NCI-H82 (cell line): ENCODE measurements at regions not wholly inside any gene's neighbourhood (a gene's known extent, or its start where the extent isn't known, plus 50 kb on each side); places are given as distances from the start of the nearest gene placed in this dataset.
A peak's percentile ranks its signal among the peaks of the same experiment; 100 is the strongest.

Experiments
- DNase-seq: peaks from one replicate; lab custom pipeline; 2025; lab: John Stamatoyannopoulos, UW

DNA sequence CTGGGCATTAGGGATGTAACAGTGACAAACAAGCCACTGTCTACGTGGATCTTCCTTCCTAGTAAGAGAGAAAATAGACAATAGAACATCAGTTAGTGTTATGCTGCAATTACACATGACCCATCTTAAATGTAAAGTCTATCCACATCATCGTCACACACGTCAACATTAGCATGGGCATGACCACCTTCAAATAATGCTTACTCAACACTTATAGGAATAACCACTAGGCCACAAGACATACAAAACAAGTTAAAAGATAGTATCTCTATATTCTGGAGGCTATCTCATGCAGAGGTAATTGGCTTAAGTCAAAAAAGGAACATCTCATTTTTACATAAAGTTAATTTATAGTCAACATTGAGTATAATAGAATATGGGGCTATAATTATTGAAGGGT lies 156.5 kb downstream of the MOXD1 start:
- DNase-seq: no peak

DNA sequence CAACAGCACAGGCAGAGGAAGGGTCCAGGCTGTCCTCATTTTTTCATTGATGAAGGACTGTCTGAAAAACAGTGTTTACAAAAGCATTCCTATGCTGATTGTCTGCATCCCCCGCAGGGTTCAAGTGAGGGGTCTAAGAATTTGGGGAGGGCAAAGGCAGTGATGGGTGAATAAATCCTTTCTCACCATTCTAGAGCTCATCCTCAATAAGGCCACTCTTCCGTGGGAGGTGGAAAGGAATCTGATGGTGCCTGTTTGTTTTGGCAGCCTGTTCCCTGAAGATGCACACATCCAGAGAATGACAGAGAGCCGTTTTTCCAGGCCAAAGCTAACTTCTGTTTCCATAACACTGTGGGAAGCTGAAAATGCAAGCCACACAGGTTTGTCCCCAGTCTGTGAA lies 164.5 kb downstream of the MOXD1 start:
- DNase-seq: no peak

DNA sequence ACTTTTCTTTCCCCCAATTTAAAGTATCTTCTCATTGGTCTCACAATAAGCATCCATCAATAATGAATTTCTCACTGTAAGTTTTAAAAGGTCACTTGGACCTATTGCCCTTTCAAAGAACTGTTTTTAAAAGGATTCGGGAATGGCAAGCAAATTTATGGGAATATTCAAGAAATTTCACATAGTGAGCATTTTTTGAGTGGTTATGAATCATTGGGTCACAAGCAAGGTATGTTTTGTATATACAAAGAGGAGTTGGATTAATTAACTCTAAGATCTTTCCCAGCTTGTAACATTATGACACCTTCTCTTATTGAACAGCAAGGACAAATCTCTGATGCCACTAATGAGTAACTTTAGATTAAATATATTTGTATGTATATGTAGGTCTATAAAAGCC lies 165.0 kb downstream of the MOXD1 start:
- DNase-seq: no peak

DNA sequence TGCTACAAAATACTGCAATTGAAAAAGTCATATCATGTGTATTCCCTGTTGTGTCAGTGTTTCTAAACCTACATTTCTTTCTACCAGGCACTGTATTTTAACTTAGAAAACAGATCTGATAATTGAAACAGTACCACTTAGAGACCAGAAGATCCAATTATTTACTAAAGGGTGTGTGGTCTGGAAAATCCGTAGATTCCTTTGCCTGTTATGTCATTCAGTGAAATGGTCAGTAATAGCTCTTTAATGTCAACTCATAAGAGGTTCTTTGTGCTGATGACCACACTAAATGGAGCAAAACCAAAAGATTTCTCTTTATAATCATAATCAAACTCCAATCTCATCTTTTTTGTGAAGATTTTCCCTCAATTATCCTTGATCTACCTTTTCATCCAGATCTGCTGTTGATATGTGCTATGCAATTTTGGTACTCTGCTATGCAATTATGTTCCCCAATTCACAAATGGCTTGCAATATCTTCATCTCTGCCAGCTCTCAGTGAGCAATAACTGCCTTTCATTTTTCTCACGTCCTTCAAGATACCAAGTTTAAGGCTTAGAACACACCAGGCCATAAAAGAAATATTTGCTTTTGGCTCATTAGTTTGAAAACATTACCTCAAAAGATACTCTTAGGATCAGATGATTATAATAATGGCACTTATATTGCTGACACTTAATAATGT lies 165.5 kb downstream of the MOXD1 start:
- DNase-seq: no peak

DNA sequence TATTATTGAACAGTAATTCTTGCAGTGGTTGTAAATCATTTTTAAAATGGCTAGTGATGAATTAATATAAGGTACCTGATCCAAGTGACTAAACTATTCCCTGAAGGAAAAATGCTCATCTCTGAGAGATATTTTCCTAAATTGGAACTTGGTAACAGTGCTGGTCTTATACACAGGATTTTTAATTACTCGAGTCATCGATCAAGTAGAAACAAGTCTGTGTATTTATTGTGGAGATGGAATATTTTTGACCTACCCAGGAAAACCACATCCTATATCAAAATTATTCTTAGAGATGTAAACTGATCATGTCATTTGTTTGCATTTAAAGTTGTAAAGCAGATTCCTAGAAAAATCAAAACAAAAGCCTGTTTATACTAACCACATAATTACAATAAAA lies 166.9 kb downstream of the MOXD1 start:
- no peak for DNase-seq

DNA sequence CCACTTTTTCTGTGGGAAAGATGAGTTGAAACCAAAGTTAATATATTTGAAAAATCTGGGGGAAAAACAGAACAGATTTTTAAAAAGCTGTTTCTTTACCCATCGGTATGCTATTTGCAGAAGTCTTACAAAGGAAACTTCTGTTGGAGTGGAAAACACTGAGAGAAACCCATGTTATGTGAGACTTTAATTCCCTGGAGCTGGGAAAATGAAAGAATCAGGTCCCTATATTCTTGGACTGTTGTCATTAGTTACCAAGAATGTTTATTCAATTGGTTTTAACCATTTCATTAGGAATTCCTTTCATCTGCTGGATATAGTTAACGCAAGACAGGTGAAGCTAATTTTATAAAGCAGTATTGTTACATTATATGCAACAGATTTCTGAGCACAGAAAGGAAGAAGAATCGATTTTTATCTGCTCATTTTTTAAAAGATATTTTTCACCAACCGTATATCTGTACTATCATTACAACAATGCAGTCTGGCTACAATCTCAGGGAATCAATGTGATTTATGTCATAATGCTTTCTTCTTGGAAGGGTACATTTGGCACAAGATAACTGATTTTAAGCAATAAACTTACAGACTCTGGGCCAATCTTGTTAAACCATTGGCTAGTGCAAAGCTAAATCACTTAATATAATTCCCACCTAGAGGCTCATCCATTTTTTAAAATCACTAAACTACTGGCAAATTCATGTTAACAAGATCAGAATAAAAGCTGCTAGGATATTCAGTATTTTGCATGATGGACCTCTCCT lies 170.0 kb downstream of the MOXD1 start:
- no peak for DNase-seq

DNA sequence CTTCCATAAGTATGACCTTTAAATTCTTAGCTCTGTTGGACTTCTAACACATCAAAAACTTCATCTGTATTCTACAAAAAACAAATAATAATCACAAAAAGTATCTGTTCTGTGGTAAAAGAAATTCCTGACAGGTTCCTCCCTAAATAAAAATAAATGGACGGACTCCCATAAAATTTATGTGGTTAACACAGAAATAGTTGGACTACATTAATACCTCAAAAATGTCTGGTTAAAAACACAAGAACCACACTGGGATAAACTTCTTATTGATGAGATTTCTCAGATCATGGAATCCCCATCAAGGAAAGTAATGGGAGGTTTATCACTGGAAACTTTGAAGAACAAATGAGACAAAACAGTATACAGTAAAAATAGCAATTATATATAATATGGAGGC lies 172.4 kb downstream of the MOXD1 start:
- DNase-seq: no peak

DNA sequence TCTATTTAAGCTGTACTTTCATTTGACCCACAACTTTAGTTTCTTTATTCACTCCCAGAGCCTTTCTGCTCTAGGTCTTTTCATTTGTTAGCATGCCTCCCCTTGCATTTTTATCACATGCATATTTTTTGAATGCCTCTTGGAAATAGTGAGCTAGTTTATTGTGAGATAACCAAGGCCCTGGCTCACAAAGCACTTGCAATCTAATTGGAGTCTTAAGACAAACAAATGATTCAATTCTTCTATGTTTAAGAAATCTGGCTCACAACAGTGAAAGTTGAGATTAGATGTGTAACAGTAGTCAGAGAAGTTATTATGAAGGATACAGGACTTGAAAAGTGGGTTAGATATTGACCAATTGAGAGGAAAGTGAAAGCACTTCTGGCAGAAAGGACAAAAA lies 173.4 kb downstream of the MOXD1 start:
- no peak for DNase-seq

DNA sequence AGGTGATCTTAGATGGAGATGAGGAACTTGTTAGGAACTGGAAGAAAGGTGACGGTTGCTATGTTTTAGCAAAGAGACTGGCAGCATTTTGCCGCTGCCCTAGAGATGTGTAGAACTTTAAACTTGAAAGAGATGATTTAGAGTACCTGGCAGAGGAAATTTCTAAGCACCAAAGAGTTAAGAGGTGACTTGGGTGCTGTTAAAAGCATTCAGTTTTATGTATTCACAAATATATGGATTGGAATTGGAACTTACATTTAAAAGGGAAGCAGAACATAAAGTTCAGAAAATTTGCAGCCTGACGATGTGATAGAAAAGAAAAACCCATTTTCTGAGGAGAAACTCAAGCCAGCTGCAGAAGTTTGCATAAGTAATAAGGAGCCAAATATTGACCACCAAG lies 176.3 kb downstream of the MOXD1 start:
- DNase-seq: no peak

DNA sequence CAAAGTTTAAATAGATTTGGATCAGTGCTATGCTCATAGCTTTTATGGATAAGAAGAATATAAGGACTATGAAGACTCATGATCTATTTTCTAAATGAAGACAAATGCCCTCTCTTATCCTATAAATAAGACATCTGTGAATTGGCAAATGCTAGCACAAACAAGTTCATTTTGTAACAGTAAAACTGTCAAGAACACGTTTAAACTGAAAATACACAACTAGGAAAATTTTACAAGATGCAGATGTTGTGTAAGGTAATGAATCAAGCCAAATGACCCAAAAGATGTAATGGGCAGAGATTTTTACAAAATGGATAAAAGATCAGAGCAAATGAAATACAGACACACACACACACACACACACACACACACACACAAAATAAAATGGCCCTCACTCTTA lies 180.5 kb downstream of the MOXD1 start:
- no peak for DNase-seq

DNA sequence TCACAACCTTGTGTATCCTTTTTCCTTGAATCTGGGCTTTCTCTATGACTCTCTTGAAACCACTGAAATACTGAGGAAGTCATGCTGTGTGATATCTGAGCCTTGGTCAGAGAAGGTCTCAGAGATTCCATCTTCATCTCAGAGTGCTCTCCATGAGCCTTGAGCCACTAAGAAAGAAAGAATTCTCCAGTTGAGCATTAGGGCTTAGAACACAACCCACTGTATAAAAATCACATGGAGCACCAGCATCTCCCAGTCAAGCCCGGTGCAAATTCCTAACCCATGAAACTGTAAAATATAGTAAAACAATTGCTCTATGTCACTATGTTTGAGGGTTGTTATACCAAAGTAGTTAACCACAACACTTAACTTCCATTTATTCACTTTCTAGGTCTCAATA lies 181.4 kb downstream of the MOXD1 start:
- DNase-seq: no peak

DNA sequence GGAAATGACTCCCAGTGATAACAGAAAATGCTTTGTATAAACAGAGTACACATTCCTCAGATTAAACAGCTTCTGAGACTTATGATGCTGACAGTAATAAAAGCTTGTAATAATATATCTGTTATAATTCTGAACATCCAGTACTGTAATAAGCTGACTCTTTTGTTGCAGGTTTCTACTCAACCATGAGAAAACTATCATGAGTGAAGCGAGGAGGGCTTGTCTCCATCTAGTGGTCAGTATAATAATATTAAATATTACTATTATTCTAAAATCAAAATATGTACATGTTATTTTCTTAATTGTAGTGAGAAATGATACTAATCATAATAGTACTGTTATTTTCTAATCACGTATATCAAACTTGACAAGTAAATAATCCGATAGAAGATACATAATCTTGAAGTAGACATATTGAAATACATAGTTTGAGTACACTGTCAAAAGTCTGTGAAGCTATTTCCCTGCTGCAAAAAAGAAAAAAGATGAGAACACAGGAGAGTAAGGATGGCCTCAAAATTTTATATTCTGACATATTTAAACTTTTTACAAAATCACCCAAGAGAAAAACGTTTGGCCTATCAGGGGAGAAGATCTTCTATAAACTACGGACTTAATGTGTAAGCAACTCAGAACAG lies 183.1 kb downstream of the MOXD1 start:
- peak; percentile 17 for DNase-seq

DNA sequence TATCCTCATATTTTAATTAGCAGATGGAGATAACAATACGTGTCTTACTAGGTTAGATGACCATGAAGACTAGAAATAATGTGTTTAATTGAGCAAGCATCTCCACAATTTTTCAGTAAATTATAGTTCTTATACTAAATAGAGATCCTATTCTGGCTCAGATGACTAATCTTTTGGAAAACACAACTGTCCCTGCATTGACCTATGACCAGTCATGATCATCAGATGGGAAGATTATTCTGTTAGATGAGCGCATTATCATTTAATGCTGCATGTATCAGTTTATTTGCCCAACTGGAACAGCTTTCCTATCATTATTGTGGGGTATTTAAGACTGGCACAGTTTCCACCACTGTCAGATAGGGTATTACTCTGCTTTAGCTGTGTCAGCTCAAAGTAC lies 185.5 kb downstream of the MOXD1 start:
- no peak for DNase-seq

DNA sequence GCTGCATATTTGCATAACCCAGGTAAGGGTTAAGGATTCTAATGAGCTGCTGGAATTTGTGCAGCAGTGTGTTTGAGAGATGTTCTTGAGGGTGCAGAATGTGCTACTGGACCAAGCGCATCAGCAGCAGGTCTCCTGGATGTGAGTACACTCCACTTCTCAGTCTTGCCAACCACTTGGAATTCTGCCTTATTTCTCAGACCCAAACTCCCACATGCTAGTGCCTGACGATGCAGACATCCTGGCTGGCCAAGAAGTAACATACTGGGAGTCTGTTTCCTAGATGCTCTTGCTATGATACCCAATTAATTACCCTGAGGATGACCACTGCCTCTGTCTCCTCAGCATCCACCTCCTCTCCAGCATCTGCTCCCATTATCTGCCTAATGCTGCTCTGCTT lies 186.6 kb downstream of the MOXD1 start:
- no peak for DNase-seq

DNA sequence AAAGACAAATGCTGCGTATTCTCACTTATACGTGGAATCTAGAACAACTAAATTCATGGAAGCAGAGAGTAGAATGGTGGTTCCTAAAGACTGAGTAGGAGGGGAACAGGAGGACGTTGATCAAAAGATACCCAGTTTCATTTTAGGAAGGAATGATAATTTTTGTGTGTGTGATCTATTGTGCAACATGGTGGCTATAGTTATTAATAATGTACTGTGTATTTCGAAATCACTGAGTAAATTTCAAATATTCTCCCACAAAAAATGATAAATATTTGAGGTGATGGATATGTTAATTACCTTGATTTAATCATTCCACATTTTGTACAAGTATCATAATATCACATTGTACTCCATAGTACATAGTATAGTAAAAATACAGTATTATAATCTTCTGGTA lies 187.5 kb downstream of the MOXD1 start:
- no peak for DNase-seq

DNA sequence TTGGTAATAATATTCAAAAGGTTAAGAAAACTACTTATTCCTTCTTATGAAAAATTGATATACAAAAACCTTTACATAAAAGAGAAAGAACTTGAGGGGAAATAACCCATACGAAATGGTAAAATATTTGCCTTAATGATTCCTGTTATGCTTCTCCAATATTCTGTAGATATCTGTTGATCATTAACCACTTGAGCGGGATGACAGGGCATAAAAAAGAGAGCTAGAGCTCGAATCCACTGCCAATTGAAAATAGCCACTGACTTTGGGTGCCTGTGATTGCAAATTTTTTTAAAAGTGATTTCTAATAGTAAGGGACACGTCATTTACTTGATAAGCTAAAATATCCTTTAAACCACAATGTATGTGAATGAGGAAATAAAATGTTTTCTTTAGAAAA lies 188.1 kb downstream of the MOXD1 start:
- no peak for DNase-seq

DNA sequence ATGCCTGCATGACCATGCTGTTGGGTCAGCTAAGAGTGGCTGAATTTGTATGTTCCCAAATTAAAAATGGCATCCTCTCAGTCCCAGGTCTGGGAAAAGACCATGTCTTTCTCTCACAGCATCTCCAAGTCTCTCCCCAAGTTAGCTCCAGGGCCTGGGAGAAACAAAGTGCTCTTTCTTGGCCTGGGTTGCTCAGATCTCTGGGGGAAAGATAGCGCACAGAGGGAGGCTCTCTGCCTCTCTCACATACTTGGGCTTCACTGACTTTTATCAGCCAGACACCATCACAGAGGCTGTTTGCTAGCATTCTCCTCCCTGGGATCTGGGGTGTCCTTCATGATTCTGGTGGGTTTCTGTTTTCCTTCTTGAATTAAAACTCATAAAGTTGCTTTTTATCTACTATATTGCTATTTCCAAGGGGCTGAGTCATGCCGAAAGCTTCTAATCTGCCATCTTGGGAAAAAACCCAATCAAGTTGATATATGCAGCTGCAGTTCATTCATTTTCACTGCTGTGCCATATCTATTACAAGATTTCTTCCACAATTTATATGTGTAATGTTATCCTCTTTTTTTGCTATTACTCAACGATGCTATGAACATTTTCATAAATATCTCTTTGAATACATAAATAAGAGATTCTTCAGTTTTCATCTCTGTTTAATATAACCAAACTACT lies 190.2 kb downstream of the MOXD1 start:
- no peak for DNase-seq

DNA sequence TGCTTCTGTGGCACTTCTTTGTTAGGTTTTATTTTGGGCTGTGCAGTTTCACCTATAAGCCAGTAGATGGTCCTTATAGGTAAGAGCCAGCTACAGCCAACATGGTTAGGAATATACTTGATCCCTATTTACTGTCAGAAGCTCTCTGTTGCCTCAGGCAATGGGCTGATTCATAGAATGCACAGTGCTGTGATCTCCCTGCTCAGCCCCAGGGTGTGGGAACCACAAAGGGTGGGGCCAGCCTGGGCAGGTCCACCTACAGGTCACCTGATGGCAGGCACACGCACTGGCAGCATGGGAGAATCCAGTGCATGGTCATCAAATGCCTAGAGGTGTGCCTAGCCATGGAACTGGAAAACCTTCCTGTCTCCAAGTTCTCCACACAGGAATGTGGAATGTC lies 191.9 kb downstream of the MOXD1 start:
- DNase-seq: no peak

DNA sequence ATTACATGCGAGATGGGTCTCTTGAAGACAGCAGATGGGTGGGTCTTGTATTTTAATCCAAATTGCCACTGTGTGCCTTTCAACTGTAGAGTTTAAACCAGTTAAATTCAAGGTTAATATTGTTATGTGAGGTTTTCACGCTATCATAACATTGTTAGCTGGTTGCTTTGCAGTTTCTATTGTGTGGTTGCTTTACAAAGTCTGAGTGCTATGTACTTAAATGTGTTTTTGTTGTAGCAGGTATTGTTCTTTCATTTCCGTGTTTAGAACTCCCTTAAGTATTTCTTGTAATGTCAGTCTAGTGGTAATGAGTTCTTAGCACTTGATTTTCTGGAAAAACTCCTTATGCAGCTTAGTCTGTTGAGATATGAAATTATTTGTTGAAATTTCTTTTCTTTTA lies 193.3 kb downstream of the MOXD1 start:
- no peak for DNase-seq

DNA sequence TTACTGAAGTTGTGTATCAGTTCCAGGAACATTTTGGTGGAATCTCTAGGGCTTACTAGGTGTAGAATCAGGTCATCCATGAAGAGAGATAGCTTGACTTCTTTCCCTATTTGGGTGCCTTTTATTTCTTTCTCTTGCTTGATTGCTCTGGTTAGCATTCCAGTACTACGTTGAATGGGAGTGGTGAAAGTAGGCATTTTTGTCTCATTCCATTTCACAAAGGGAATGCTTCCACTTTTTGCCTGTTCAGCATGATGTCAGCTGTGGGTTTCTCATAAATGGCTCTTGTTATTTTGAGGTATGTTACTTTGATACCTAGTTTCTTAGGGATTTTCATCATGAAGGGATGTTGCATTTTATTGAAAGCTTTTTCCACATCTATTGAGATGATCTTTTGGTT lies 195.3 kb downstream of the MOXD1 start:
- DNase-seq: no peak

DNA sequence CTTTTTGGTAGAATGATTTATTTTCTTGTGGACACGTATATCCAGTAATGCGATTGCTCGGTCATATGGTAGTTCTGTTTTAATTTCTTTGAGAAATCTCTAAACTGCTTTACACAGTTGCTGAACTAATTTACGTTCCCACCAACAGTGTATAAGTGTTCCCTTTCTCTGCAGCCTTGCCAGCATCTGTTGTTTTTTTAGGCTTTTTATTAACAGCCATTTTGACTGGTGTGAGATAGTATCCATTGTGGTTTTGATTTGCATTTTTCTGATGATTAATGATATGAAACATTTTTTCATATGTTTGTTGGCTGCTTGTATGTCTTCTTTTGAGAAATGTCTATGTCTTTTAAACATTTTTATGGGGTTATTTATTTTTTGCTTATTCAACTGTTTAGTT lies 196.7 kb downstream of the MOXD1 start:
- no peak for DNase-seq

DNA sequence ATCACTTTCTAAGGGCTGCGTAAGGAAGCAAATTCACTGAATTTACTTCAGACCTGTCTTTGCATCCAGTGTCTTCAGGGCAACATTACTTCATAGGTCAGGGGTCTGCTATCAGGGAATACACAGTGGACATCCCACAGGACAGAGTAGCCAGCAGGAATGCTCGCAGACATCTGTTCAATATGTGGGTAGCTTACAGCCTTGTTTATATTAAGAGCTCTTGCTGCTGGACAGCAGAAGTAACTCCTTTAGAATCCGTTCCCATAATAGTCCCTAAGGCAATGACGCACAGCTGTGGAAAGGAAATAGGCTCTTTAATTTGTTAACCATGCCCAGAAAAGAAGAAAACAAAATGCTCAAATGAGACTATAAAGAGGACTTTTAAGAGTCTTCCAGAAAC lies 198.7 kb downstream of the MOXD1 start:
- no peak for DNase-seq

DNA sequence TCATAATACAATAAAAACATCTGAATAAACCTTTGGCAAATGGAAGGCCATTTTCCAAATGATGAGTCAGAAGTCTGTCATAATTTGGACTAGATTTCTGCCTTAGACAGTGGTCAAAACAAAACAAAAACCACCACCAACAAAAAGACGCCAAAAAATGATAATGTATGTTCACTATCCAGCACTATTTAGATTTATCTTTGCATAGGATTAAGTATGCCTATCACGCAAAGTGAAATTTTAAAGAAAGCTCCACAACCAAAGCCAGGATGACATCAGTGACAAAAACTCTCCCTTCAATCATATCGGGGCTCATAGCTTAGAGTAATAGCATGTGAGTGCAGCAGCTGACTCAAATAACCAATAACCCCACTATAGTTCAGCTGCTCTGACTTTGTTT lies 201.9 kb downstream of the MOXD1 start:
- no peak for DNase-seq
